ENCODE measurements at regions not wholly inside any gene's neighbourhood (a gene's known extent, or its start where the extent isn't known, plus 50 kb on each side); places are given as distances from the start of the nearest gene placed in this dataset.

GRCh38 chr4:178288462-178288861, 846.2 kb upstream of the AGA start:
- DNase-seq (ENCODE audit: low read depth), result no peak

DNA sequence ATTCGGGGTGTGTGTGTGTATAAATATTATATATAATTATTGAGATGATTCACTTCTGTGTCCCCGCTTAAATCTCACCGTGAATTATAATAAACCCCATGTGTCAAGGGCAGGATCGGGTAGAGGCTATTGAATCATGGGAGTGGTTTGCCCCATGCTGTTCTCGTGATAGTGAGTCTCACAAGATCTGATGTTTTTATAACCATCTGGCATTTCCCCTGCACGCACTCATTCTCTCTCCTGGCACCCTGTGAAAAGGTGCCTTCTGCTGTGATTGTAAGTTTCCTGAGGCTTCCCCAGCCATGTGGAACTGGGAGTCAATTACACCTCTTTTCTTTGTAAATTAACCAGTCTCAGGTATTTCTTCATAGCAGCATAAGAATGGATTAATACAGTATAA, 851.4 kb upstream of the AGA start:
- no peak for DNase-seq (ENCODE audit: low read depth)

- no peak for DNase-seq (ENCODE audit: low read depth)
Observed at GRCh38 chr4:178296669-178297068, 854.4 kb upstream of the AGA start.

DNA sequence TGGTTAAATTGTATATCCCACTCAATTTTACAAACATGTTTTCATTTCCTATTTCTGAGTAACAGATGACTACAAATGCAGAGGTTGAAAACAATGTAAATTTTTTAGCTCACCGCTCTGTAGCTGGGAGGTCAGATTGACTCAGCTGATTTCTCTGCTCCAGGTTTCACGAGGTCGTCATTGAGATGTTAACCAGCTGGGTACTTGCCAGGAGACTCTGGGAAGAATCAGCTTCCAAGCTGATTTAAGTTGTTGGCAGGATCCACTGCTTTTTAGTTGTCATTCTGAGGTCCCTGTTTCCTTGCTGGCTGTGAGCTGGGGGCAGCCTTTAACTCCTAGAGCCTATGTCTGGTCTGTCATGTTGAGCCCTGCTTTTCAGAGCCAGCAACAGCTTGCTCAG, 864.3 kb upstream of the AGA start:
- DNase-seq (ENCODE audit: low read depth), result no peak

DNA sequence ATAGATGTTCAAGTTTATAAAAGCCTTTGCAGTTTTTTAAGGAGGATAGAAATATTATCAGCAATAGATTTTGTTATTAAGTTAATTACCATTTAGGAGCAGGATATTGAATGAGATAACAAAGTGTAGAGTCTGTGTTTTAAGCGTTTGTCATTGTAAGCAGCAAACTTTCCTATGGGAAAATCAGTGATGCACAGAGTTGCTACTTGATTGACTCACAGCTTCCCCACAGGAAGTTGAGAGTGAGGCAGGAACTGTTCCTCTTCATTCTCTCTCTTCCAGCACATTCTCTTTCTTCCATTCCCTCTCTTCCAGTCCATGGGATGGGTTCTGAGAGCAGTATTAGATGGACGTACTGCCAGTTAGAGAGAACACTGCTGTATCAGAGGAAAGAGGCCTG, 867.7 kb upstream of the AGA start:
- no peak for DNase-seq (ENCODE audit: low read depth)

- no peak for DNase-seq (ENCODE audit: low read depth)
Observed at GRCh38 chr4:178311997-178312396, 869.8 kb upstream of the AGA start.

DNA sequence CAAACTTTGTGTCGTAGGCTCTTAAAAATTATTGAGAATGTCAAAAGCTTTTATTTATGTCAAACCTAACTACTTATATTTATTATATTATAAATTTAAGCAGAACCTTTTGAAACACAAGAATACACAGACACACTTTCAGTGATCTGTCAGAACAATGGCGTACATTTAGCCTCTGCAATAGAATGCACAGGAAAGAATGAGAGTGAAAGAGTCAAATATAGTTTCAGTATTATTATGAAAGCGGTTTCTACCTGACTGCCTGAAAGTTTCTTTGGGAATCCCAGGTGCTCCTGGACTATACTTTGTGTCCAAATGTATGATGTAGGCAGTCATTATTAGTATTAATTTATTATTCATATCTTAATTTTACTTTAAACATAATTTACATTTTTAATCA, 872.0 kb upstream of the AGA start:
- no peak for DNase-seq (ENCODE audit: low read depth)

GRCh38 chr4:178316211-178316610, 874.0 kb upstream of the AGA start:
- no peak for DNase-seq (ENCODE audit: low read depth)

- DNase-seq (ENCODE audit: low read depth), result no peak
Observed at GRCh38 chr4:178320003-178320402, 877.8 kb upstream of the AGA start.

DNA sequence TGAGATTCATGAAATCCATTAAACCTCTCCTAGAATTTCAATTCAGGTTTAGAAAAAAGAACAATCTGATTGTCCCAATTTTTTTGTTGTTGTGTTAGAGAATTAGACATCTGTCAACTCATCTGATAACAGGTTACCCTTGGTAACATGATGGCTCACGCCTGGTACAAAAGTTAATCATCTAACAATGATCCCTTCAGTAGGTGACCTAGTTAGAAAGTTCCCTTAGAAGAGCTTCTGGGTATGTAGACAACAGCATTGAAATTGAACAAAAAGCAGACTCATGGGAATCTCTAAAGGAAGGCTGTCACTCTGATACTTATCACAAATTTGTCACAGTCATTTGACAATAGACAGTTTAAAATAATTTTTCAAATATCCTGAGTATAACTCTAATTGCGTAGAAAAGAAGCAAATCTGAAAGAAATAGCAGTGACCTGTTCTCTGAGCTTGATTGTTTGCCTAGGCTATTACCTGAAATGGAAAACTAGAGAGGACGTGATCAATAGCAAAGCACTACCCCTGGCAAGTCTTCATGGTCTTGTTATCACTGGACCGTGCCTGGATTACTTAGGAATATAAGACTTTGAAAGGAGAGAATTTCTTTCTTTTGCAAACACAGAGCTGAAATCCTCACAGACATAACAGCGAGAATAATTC, 880.4 kb upstream of the AGA start:
- DNase-seq (ENCODE audit: low read depth), result no peak

DNA sequence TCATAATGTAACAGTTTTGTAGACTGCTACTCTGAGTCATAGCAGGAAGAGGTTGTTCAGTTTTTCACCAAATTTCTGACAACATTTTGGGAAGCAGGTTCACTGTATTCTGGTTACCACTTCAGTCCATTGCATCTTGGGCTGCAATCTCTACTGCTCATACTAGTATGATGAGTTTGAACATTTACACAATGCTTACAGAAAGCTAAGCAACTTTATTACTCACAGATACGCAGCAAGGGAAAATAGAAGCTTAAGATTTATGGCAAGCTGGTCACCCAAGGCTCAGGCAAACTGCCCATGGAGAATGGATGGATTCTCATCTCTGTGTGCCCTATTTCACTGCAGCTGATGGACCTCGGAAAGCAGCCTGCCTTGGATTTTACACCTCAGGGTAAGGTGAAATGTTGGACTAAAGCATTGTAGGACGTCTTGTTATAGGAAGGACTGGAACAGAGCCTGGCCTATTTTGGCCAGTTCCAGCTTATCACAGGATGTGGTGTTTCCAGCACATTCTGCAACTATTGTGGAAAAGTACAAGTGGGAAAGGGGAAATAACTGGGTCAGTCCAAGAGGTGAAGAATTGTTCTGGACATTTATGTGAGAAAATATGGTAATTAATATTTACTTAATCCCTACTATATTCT, 887.1 kb upstream of the AGA start:
- no peak for DNase-seq (ENCODE audit: low read depth)

GRCh38 chr4:178333355-178333754, 891.1 kb upstream of the AGA start:
- DNase-seq (ENCODE audit: low read depth), result no peak

- DNase-seq (ENCODE audit: low read depth), result no peak
Observed at GRCh38 chr4:178339769-178340168, 897.5 kb upstream of the AGA start.

GRCh38 chr4:178340468-178340867, 898.2 kb upstream of the AGA start:
- DNase-seq (ENCODE audit: low read depth), result no peak

- no peak for DNase-seq (ENCODE audit: low read depth)
Observed at GRCh38 chr4:178344096-178344495, 901.9 kb upstream of the AGA start.

- no peak for DNase-seq (ENCODE audit: low read depth)
Observed at GRCh38 chr4:178347111-178347510, 904.9 kb upstream of the AGA start.

- DNase-seq (ENCODE audit: low read depth), result no peak
Observed at GRCh38 chr4:178349601-178350000, 907.4 kb upstream of the AGA start.

DNA sequence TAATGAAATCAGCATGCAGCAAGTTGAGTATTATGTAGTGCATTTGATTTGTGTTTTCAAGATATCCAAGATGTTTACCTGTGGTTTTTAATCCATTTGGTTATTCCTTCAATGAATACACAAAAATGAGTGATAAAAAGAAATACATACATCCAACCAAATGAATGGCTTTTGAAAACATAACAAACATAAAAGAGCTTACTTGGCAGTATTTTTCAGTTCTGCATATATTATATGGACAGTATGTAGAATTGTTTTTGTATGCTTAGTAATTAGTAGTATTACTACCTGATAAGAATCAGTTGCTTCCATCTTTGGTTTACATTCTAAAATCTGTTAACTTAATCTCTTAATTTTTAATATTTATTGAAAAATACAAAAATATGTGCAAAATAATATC, 908.9 kb upstream of the AGA start:
- no peak for DNase-seq (ENCODE audit: low read depth)

DNA sequence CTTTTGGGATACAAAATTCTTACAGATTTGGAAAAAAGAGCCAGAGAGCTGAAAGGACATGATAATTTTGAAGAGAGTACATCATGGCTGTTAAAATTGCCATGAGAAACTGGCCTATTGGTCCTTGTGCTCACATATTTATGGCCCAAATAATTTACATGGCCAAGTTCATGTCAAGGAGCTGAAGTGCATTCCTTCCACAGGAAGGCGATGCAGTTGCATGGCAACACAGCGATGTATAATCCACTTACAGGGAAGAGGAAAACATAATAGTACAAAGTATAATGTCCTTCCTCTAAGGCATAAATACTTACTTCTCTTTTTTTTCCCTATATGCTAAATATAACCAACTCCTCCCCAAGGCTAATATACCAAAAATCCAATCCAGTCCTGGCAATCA, 914.5 kb upstream of the AGA start:
- no peak for DNase-seq (ENCODE audit: low read depth)

GRCh38 chr4:178385481-178385880, 943.2 kb upstream of the AGA start:
- no peak for DNase-seq (ENCODE audit: low read depth)

- DNase-seq (ENCODE audit: low read depth), result no peak
Observed at GRCh38 chr4:178387756-178388155, 945.5 kb upstream of the AGA start.

DNA sequence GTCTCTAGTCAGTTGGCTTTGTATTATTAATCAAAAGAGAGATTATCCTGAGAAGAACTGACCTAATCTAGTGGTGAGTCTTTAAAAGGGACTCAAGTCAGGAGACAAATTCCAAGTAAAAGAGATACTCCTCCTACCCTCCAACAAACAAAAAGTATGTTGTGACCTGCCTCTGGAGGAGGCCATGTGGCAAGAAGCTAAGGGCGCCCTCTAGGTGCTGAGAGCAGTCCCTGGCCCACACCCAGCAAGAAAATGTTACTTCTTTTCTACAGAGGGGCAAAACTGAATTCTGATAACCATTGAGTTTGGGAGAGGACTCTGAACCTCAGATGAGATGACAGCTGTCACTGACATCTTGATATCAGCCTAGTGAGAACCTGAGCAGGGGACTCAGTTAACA, 953.6 kb upstream of the AGA start:
- no peak for DNase-seq (ENCODE audit: low read depth)

- no peak for DNase-seq (ENCODE audit: low read depth)
Observed at GRCh38 chr4:178412455-178412854, 970.2 kb upstream of the AGA start.

DNA sequence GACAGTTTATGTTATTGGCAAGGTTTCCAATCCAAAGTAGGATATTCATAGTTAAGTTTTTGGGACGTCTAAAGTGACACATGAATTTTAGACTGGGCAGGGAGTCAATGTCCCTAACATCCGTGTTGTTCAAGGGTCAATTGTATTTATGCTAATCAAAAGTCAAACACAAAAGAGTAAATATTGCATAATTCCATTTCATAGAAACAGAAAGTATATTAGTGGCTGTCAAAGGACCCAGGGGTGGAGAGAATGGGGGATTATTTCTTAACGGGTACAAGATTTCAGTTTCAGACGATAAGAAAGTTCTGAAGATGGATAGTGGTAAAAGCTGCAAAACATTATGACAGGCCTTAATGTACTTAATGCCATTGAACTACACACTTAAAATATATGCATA, 971.8 kb upstream of the AGA start:
- DNase-seq (ENCODE audit: low read depth), result no peak

Data from activated gamma-delta T cell treated with anti-CD3 and anti-CD28 coated beads, Interleukin-2, amount 50 U/mL, for 16 hours (primary cell).